MM.1S (cell line): ENCODE measurements at regions not wholly inside any gene's neighbourhood (a gene's known extent, or its start where the extent isn't known, plus 50 kb on each side); places are given as distances from the start of the nearest gene placed in this dataset.

Experiments used
- EZH2 ChIP-seq: fragments of 300-600 bp; sonication (generic); optimal IDR thresholded peaks from 2 replicates; pipeline ENCODE3; 2017; ENCODE audit warnings: low read depth, mild to moderate bottlenecking, antibody characterized with exemption, low read length, mixed read lengths
- EZH2phosphoT487 ChIP-seq: fragments of 300-600 bp; sonication (generic); IDR thresholded peaks from 2 replicates; pipeline ENCODE4 v1.6.1; 2018; ENCODE audit warnings: antibody characterized with exemption, low read length
- TF ChIP-seq, protein P1 (sequence below): fragments of 300-600 bp; sonication (generic); IDR thresholded peaks from 2 replicates; pipeline ENCODE4 v1.5.1; 2016; ENCODE audit warnings: antibody characterized with exemption, low read length, mixed read lengths

DNA sequence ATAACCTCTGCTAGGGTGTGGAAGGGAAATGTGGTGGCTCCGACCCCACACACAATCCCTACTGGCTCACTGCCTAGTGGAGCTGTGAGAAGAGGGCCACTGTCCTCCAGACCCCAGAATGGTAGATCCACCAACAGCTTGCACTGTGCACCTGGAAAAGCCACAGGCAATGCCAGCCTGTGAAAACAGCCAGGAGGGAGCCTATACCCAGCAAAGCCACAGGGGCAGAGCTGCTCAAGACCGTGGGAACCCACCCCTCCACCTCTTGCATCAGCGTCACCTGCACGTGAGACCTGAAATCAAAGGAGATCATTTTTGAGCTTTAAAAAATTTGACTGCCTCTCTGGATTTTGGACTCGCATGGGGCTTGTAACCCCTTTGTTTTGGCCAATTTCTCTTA is 249.0 kb upstream of the CDH2 start:
- TF ChIP-seq EZH2 = no peak
- TF ChIP-seq, protein P1, sequence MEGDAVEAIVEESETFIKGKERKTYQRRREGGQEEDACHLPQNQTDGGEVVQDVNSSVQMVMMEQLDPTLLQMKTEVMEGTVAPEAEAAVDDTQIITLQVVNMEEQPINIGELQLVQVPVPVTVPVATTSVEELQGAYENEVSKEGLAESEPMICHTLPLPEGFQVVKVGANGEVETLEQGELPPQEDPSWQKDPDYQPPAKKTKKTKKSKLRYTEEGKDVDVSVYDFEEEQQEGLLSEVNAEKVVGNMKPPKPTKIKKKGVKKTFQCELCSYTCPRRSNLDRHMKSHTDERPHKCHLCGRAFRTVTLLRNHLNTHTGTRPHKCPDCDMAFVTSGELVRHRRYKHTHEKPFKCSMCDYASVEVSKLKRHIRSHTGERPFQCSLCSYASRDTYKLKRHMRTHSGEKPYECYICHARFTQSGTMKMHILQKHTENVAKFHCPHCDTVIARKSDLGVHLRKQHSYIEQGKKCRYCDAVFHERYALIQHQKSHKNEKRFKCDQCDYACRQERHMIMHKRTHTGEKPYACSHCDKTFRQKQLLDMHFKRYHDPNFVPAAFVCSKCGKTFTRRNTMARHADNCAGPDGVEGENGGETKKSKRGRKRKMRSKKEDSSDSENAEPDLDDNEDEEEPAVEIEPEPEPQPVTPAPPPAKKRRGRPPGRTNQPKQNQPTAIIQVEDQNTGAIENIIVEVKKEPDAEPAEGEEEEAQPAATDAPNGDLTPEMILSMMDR = no peak
- TF ChIP-seq EZH2phosphoT487 = no peak
